HCT116 (cell line): ENCODE measurements at regions not wholly inside any gene's neighbourhood (a gene's known extent, or its start where the extent isn't known, plus 50 kb on each side); places are given as distances from the start of the nearest gene placed in this dataset.
"Not testable (repeated sequence)": the region's sequence is repeated elsewhere in the genome, so short reads cannot be mapped to it uniquely, and the experiment has no call there.

Experiments used
- ATAC-seq: fragments of 200-7000 bp; cut with Tn5 transposase; 2 replicates; pipeline ENCODE4 v1.9.1; 2020; ENCODE audit warnings: mild to moderate bottlenecking, moderate library complexity
- BruUV-seq: library from RNA; stranded (reverse); fragments of 400-500 nt; replicated peaks from 2 replicates; lab custom pipeline; 2021; lab: Mats Ljungman, UMichigan
- CTCF ChIA-PET: fragments of 300-600 bp; sonication (Branson Sonifier 250); formaldehyde crosslinking; loops from one replicate; lab custom pipeline; 2021; ENCODE audit warnings: antibody characterized with exemption; lab: Charles Lee
- POLR2A ChIA-PET: fragments of 300-600, 350-600 bp; sonication (Branson Sonifier 250); formaldehyde crosslinking; loops from one replicate; lab custom pipeline; 2021; ENCODE audit warnings: antibody characterized with exemption; lab: Charles Lee
- RAD21 ChIA-PET, 2 experiments: fragments of 300-600 bp; sonication (Branson Sonifier 250); formaldehyde crosslinking; loops; one replicate each; lab custom pipeline; 2023; ENCODE audit warnings: low total read pairs in 2 of 2; ENCODE audit not compliant: uncharacterized antibody in 2 of 2, unreplicated experiment in 2 of 2, low non-redundant PET in 1 of 2; lab: Charles Lee
- DNase-seq: peaks from one replicate; pipeline ENCODE4 v3.0.0-alpha.2; 2010; ENCODE audit warnings: low read depth, low spot score
- H2AFZ ChIP-seq: fragments of 200-600 bp; shearing (Covaris generic), sonication (generic); 2 replicates; pipeline ENCODE4 v1.6.1; 2017; ENCODE audit warnings: low read depth, mixed run types, mixed read lengths, antibody characterized with exemption, low read length; ENCODE audit not compliant: poor library complexity, severe bottlenecking
- H3K27ac ChIP-seq: 2 replicates; pipeline ENCODE4 v1.5.1; 2012; ENCODE audit warnings: low read depth, low read length
- H3K27me3 ChIP-seq: fragments of 200-600 bp; sonication (generic); 2 replicates; pipeline ENCODE4 v1.6.1; 2016; ENCODE audit warnings: mixed run types, low read length, mixed read lengths; ENCODE audit not compliant: insufficient read depth
- H3K36me3 ChIP-seq, 2 experiments: fragments of 200-500 bp in 1 of 2; fragments of 200-600 bp in 1 of 2; sonication (Bioruptor generic) in 1 of 2; sonication (generic) in 1 of 2; 2 replicates each; pipeline versions ENCODE4 v1.5.1 to v1.6.1; 2014 to 2016; ENCODE audit warnings: low read length in 2 of 2, inconsistent platforms in 1 of 2, mixed read lengths in 1 of 2, mixed run types in 1 of 2; ENCODE audit not compliant: insufficient read depth in 2 of 2, control insufficient read depth in 1 of 2
- H3K4me1 ChIP-seq, 2 experiments: fragments of 200-600 bp in 1 of 2; sonication (generic) in 1 of 2; 2 replicates each; pipeline versions ENCODE4 v1.5.1 to v1.6.1; 2012 to 2017; ENCODE audit warnings: low read length in 2 of 2, inconsistent platforms in 1 of 2, mild to moderate bottlenecking in 1 of 2, mixed read lengths in 1 of 2, mixed run types in 1 of 2, moderate library complexity in 1 of 2; ENCODE audit not compliant: insufficient read depth in 2 of 2, control insufficient read depth in 1 of 2
- H3K4me2 ChIP-seq: fragments of 200-600 bp; sonication (generic); 2 replicates; pipeline ENCODE4 v1.6.1; 2017; ENCODE audit warnings: mixed run types, low read length, mixed read lengths
- H3K4me3 ChIP-seq, 2 experiments: fragments of 200-600 bp in 1 of 2; sonication (generic) in 1 of 2; replicated peaks in 1 of 2; 2 replicates each; pipeline ENCODE4 v1.5.1; 2011 to 2016; ENCODE audit warnings: low read length in 2 of 2, control low read depth in 1 of 2, low read depth in 1 of 2, mild to moderate bottlenecking in 1 of 2, mixed read lengths in 1 of 2, mixed run types in 1 of 2
- H3K79me2 ChIP-seq: fragments of 200-600 bp; sonication (generic); 2 replicates; pipeline ENCODE4 v1.6.1; 2017; ENCODE audit warnings: mild to moderate bottlenecking, mixed run types, low read length, moderate library complexity, mixed read lengths; ENCODE audit not compliant: insufficient read depth
- H3K9ac ChIP-seq: fragments of 200-600 bp; sonication (generic); 2 replicates; pipeline ENCODE4 v1.6.1; 2016; ENCODE audit warnings: low read length, mixed read lengths
- H3K9me2 ChIP-seq: fragments of 200-600 bp; sonication (generic), shearing (Covaris generic); 2 replicates; pipeline ENCODE4 v1.6.1; 2017; ENCODE audit warnings: mixed run types, mild to moderate bottlenecking, moderate library complexity; ENCODE audit not compliant: insufficient read depth
- H3K9me3 ChIP-seq, 2 experiments: fragments of 200-500 bp in 1 of 2; fragments of 200-600 bp in 1 of 2; sonication (Bioruptor generic) in 1 of 2; sonication (generic) in 1 of 2; 2 replicates each; pipeline ENCODE4 v1.6.1; 2014 to 2017; ENCODE audit warnings: low read length in 2 of 2, mixed read lengths in 2 of 2, inconsistent platforms in 1 of 2, low read depth in 1 of 2, mild to moderate bottlenecking in 1 of 2, mixed run types in 1 of 2, moderate library complexity in 1 of 2; ENCODE audit not compliant: control insufficient read depth in 1 of 2, insufficient read depth in 1 of 2
- H4K20me1 ChIP-seq: fragments of 200-600 bp; sonication (generic), shearing (Covaris generic); 2 replicates; pipeline ENCODE4 v1.6.1; 2017; ENCODE audit warnings: mixed run types, mild to moderate bottlenecking, moderate library complexity; ENCODE audit not compliant: insufficient read depth
- ELF1 ChIP-seq: IDR thresholded peaks from 2 replicates; pipeline ENCODE4 v1.6.1; 2012; ENCODE audit warnings: low read depth, borderline replicate concordance
- EZH2phosphoT487 ChIP-seq: fragments of 200-600 bp; IDR thresholded peaks from 2 replicates; pipeline ENCODE4 v1.6.1; 2018; ENCODE audit warnings: antibody characterized with exemption, borderline replicate concordance
- FOSL1 ChIP-seq: IDR thresholded peaks from 2 replicates; pipeline ENCODE4 v1.6.1; 2012; ENCODE audit warnings: low read depth
- SRF ChIP-seq: IDR thresholded peaks from 2 replicates; pipeline ENCODE4 v1.6.1; 2012; ENCODE audit warnings: low read depth
- YY1 ChIP-seq: IDR thresholded peaks from 2 replicates; pipeline ENCODE4 v1.6.1; 2011; ENCODE audit warnings: low read length, low read depth, moderate library complexity, mild to moderate bottlenecking; ENCODE audit not compliant: insufficient replicate concordance; ENCODE audit errors: extremely low read depth
- ZBTB33 ChIP-seq: IDR thresholded peaks from 2 replicates; pipeline ENCODE4 v1.6.1; 2011; ENCODE audit warnings: mild to moderate bottlenecking, low read length, moderate library complexity; ENCODE audit not compliant: insufficient replicate concordance; ENCODE audit errors: extremely low read depth
- intact Hi-C: fragments of 100-400 bp; cut with micrococcal nuclease; formaldehyde crosslinking; loops from 2 replicates; pipeline ENCODE4 v1.10.0; 2022
- TF ChIP-seq, protein P1 (sequence below): IDR thresholded peaks from 2 replicates; pipeline ENCODE4 v1.6.1; 2012

GRCh38 chr18:56443166-56443907, 195.1 kb downstream of the TXNL1 start:
- Histone ChIP-seq H3K4me3 (no peak overlapping the region), H3K27me3 (no peaks in the 10 kb centered on the region; the same call in 1 of the 2 replicates), H3K4me1 (no peaks in the 10 kb centered on the region), H3K79me2 (no peaks in the 10 kb centered on the region), H2AFZ (no peak overlapping the region), H3K4me2 (no peak overlapping the region), H4K20me1 (no peaks in the 10 kb centered on the region), H3K9ac (no peak overlapping the region), H3K27ac (no peak overlapping the region), H3K9me2 (no peaks in the 10 kb centered on the region), H3K9me3 (no peaks in the 10 kb centered on the region), H3K36me3 (no peaks in the 10 kb centered on the region)
- RAD21 ChIA-PET, result no interaction called here
- no TSS peak for BruUV-seq
- ATAC-seq, result no peak
- no peak for DNase-seq
- CTCF ChIA-PET, result no interaction called here
- no peak for TF ChIP-seq ZBTB33
- no peak for TF ChIP-seq YY1
- no peak for TF ChIP-seq ELF1
- TF ChIP-seq FOSL1, result no peak
- TF ChIP-seq, protein P1, sequence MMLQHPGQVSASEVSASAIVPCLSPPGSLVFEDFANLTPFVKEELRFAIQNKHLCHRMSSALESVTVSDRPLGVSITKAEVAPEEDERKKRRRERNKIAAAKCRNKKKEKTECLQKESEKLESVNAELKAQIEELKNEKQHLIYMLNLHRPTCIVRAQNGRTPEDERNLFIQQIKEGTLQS, result no peak
- no peak for TF ChIP-seq SRF
- TF ChIP-seq EZH2phosphoT487, result no peak
- intact Hi-C loops, result no loop called here
- POLR2A ChIA-PET, result no interaction called here

DNA sequence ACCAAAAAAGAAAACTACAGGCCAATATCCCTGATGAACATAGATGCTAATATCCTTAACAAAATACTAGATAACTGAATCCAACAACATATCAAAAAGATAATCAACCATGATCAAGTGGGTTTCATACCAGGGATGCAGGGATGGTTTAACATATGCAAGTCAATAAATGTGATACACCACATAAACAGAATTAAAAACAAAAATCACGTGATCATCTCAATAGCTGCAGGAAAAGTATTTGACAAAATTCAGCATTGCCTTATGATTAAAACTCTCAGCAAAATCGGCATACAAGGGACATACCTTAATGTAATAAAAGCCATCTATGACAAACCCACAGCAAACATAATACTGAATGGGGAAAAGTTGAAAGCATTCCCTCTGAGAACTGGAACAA, 199.9 kb downstream of the TXNL1 start:
- H3K4me3 ChIP-seq, H2AFZ ChIP-seq, DNase-seq, RAD21 ChIA-PET, H3K27me3 ChIP-seq, H3K79me2 ChIP-seq, H3K4me2 ChIP-seq, H3K9me3 ChIP-seq, POLR2A ChIA-PET, H3K9me2 ChIP-seq, H4K20me1 ChIP-seq, H3K9ac ChIP-seq, H3K27ac ChIP-seq, H3K4me1 ChIP-seq, CTCF ChIA-PET, ATAC-seq, BruUV-seq, H3K36me3 ChIP-seq, intact Hi-C loops: not testable (repeated sequence)
